ENCODE measurements at regions not wholly inside any gene's neighbourhood (a gene's known extent, or its start where the extent isn't known, plus 50 kb on each side); places are given as distances from the start of the nearest gene placed in this dataset.

GRCh38 chr12:59097876-59098275, 177.6 kb upstream of the LRIG3 start:
- TF ChIP-seq CTCF (IDR thresholded peaks at IDR 0.05; ENCODE audit: low read depth, low read length), result no peak
- no peak overlapping the region for H3K4me3 ChIP-seq (ENCODE audit: low read depth, low read length)
- H3K36me3 ChIP-seq, result no peaks in the 10 kb centered on the region
- no peaks in the 10 kb centered on the region for H3K27me3 ChIP-seq
- no peak for DNase-seq
- H3K9me3 ChIP-seq, result no peaks in the 10 kb centered on the region
- no peaks in the 10 kb centered on the region for H3K4me1 ChIP-seq

GRCh38 chr12:59096246-59096645, 175.9 kb upstream of the LRIG3 start:
- Histone ChIP-seq H3K27me3 (no peaks in the 10 kb centered on the region), H3K4me3 (ENCODE audit: low read depth, low read length) (no peak overlapping the region), H3K36me3 (no peaks in the 10 kb centered on the region), H3K4me1 (no peaks in the 10 kb centered on the region), H3K9me3 (no peaks in the 10 kb centered on the region)
- TF ChIP-seq CTCF (IDR thresholded peaks at IDR 0.05; ENCODE audit: low read depth, low read length), result no peak
- no peak for DNase-seq

- no peaks in the 10 kb centered on the region for H3K4me1 ChIP-seq
- H3K9me3 ChIP-seq, result no peaks in the 10 kb centered on the region
- no peak overlapping the region for H3K4me3 ChIP-seq (ENCODE audit: low read depth, low read length)
- H3K36me3 ChIP-seq, result no peaks in the 10 kb centered on the region
- no peak for TF ChIP-seq CTCF (IDR thresholded peaks at IDR 0.05; ENCODE audit: low read depth, low read length)
- no peak for DNase-seq
- no peaks in the 10 kb centered on the region for H3K27me3 ChIP-seq
Measured at GRCh38 chr12:59093073-59093772, 172.9 kb upstream of the LRIG3 start.

GRCh38 chr12:59088673-59089072, 168.4 kb upstream of the LRIG3 start:
- no peak for TF ChIP-seq CTCF (IDR thresholded peaks at IDR 0.05; ENCODE audit: low read depth, low read length)
- Histone ChIP-seq H3K27me3 (no peaks in the 10 kb centered on the region; the same call in 1 of the 2 replicates), H3K4me1 (no peaks in the 10 kb centered on the region), H3K4me3 (ENCODE audit: low read depth, low read length) (no peak overlapping the region), H3K36me3 (no peaks in the 10 kb centered on the region), H3K9me3 (no peaks in the 10 kb centered on the region)
- DNase-seq, result no peak

GRCh38 chr12:59087691-59088090, 167.4 kb upstream of the LRIG3 start:
- no peak for DNase-seq
- H3K9me3 ChIP-seq, result no peaks in the 10 kb centered on the region
- no peaks in the 10 kb centered on the region for H3K4me1 ChIP-seq
- no peak for TF ChIP-seq CTCF (IDR thresholded peaks at IDR 0.05; ENCODE audit: low read depth, low read length)
- no peak overlapping the region for H3K4me3 ChIP-seq (ENCODE audit: low read depth, low read length)
- no peaks in the 10 kb centered on the region; the same call in 1 of the 2 replicates for H3K27me3 ChIP-seq
- no peaks in the 10 kb centered on the region for H3K36me3 ChIP-seq

- no peak for TF ChIP-seq CTCF (IDR thresholded peaks at IDR 0.05; ENCODE audit: low read depth, low read length)
- H3K9me3 ChIP-seq, result no peaks in the 10 kb centered on the region
- no peak for DNase-seq
Measured at GRCh38 chr12:59087077-59087673, 166.9 kb upstream of the LRIG3 start.

More at GRCh38 chr12:59087077-59087673, 166.9 kb upstream of the LRIG3 start:
- no peak overlapping the region for H3K4me3 ChIP-seq (ENCODE audit: low read depth, low read length)
- H3K36me3 ChIP-seq, result no peaks in the 10 kb centered on the region
- H3K4me1 ChIP-seq, result no peaks in the 10 kb centered on the region
- no peaks in the 10 kb centered on the region; the same call in 1 of the 2 replicates for H3K27me3 ChIP-seq

Measured in BE2C (cell line).